Middle frontal gyrus (tissue), 1 donor: ENCODE measurements at regions not wholly inside any gene's neighbourhood (a gene's known extent, or its start where the extent isn't known, plus 50 kb on each side); places are given as distances from the start of the nearest gene placed in this dataset.

Experiments
- DNase-seq: peaks from one replicate; pipeline ENCODE4 v3.0.0-alpha.2; 2015; ENCODE audit warnings: low spot score; ENCODE audit errors: extremely low spot score

GRCh38 chr6:11298651-11299420 lies 66.4 kb upstream of the NEDD9 start:
- DNase-seq: no peak

GRCh38 chr6:11297376-11297729 lies 64.9 kb upstream of the NEDD9 start:
- no peak for DNase-seq

- no peak for DNase-seq
These were observed 64.2 kb upstream of the NEDD9 start for GRCh38 chr6:11296449-11297375.

- DNase-seq: no peak
These were observed 63.5 kb upstream of the NEDD9 start for GRCh38 chr6:11295969-11296368.

GRCh38 chr6:11294228-11294627 lies 61.8 kb upstream of the NEDD9 start:
- no peak for DNase-seq

- DNase-seq: no peak
These were observed 60.2 kb upstream of the NEDD9 start for GRCh38 chr6:11292594-11293236.

- DNase-seq: no peak
These were observed 59.6 kb upstream of the NEDD9 start for GRCh38 chr6:11292091-11292490.

- DNase-seq: no peak
These were observed 59.1 kb upstream of the NEDD9 start for GRCh38 chr6:11291582-11291981.

GRCh38 chr6:11290027-11290426 lies 57.6 kb upstream of the NEDD9 start:
- no peak for DNase-seq

GRCh38 chr6:11288065-11288464 lies 55.6 kb upstream of the NEDD9 start:
- DNase-seq: no peak

- DNase-seq: no peak
These were observed 52.5 kb upstream of the NEDD9 start for GRCh38 chr6:11284996-11285395.

- DNase-seq: no peak
These were observed 51.2 kb upstream of the NEDD9 start for GRCh38 chr6:11283629-11284028.

GRCh38 chr6:11282875-11283274 lies 50.4 kb upstream of the NEDD9 start:
- DNase-seq: no peak
